Trophoblast cell (in vitro differentiated cells and primary cell): ENCODE measurements at regions not wholly inside any gene's neighbourhood (a gene's known extent, or its start where the extent isn't known, plus 50 kb on each side); places are given as distances from the start of the nearest gene placed in this dataset.

Source experiments
- DNase-seq, 2 donors: peaks; one replicate each; pipeline ENCODE4 v3.0.0-alpha.2; 2016
- H2AFZ ChIP-seq: 2 replicates; pipeline ENCODE4 v1.6.1; 2013; ENCODE audit warnings: low read length, moderate library complexity, mild to moderate bottlenecking; ENCODE audit not compliant: insufficient read depth, poor library complexity
- H2AK5ac ChIP-seq: 2 replicates; pipeline ENCODE4 v1.6.1; 2013; ENCODE audit warnings: mild to moderate bottlenecking, low read length
- H2BK120ac ChIP-seq: 2 replicates; pipeline ENCODE4 v1.6.1; 2013; ENCODE audit warnings: low read length, mild to moderate bottlenecking, moderate library complexity; ENCODE audit not compliant: insufficient read depth, poor library complexity
- H2BK12ac ChIP-seq: 2 replicates; pipeline ENCODE4 v1.6.1; 2013; ENCODE audit warnings: mild to moderate bottlenecking, low read length, moderate library complexity
- H2BK5ac ChIP-seq: 2 replicates; pipeline ENCODE4 v1.6.1; 2013; ENCODE audit warnings: low read length, low read depth, moderate library complexity, mild to moderate bottlenecking; ENCODE audit not compliant: poor library complexity
- H3K14ac ChIP-seq: 2 replicates; pipeline ENCODE4 v1.6.1; 2013; ENCODE audit warnings: mild to moderate bottlenecking, low read length
- H3K18ac ChIP-seq: 2 replicates; pipeline ENCODE4 v1.6.1; 2013; ENCODE audit warnings: mild to moderate bottlenecking, low read length
- H3K23ac ChIP-seq: 2 replicates; pipeline ENCODE4 v1.6.1; 2013; ENCODE audit warnings: low read length
- H3K27ac ChIP-seq: 2 replicates; pipeline ENCODE4 v1.5.1; 2013; ENCODE audit warnings: low read depth, mild to moderate bottlenecking, inconsistent platforms, low read length, moderate library complexity
- H3K27me3 ChIP-seq: 2 replicates; pipeline ENCODE4 v1.6.1; 2013; ENCODE audit warnings: inconsistent platforms, mild to moderate bottlenecking, low read length, moderate library complexity; ENCODE audit not compliant: insufficient read depth
- H3K36me3 ChIP-seq, 2 experiments: 1 replicate in 1 of 2; 2 replicates in 1 of 2; pipeline ENCODE4 v1.6.1; 2013; ENCODE audit warnings: low read length in 2 of 2, mild to moderate bottlenecking in 2 of 2, moderate library complexity in 1 of 2; ENCODE audit not compliant: insufficient read depth in 2 of 2, control insufficient read depth in 1 of 2
- H3K4ac ChIP-seq: 2 replicates; pipeline ENCODE4 v1.6.1; 2013; ENCODE audit warnings: low read depth, mild to moderate bottlenecking, low read length, moderate library complexity
- H3K4me1 ChIP-seq, 2 experiments: 1 replicate in 1 of 2; 2 replicates in 1 of 2; pipeline ENCODE4 v1.6.1; 2013; ENCODE audit warnings: low read length in 2 of 2, mild to moderate bottlenecking in 2 of 2, moderate library complexity in 1 of 2; ENCODE audit not compliant: insufficient read depth in 2 of 2, control insufficient read depth in 1 of 2
- H3K4me2 ChIP-seq: 2 replicates; pipeline ENCODE4 v1.6.1; 2013; ENCODE audit warnings: inconsistent platforms, mild to moderate bottlenecking, low read length, moderate library complexity
- H3K4me3 ChIP-seq: 2 replicates; pipeline ENCODE4 v1.5.1; 2013; ENCODE audit warnings: mild to moderate bottlenecking, low read depth, low read length, inconsistent platforms
- H3K79me1 ChIP-seq: one replicate; pipeline ENCODE4 v1.6.1; 2013; ENCODE audit warnings: low read length
- H3K79me2 ChIP-seq: 2 replicates; pipeline ENCODE4 v1.6.1; 2013; ENCODE audit warnings: low read length, mild to moderate bottlenecking; ENCODE audit not compliant: control insufficient read depth, insufficient read depth, poor library complexity
- H3K9ac ChIP-seq: 2 replicates; pipeline ENCODE4 v1.6.1; 2013; ENCODE audit warnings: mild to moderate bottlenecking, low read length
- H3K9me3 ChIP-seq: 2 replicates; pipeline ENCODE4 v1.6.1; 2013; ENCODE audit warnings: low read depth, mild to moderate bottlenecking, control low read depth, inconsistent platforms, low read length; ENCODE audit not compliant: insufficient read depth
- H4K12ac ChIP-seq: 2 replicates; pipeline ENCODE4 v1.6.1; 2013; ENCODE audit warnings: low read depth, mild to moderate bottlenecking, low read length, moderate library complexity
- H4K8ac ChIP-seq: 2 replicates; pipeline ENCODE4 v1.6.1; 2013; ENCODE audit warnings: low read depth, mild to moderate bottlenecking, low read length, moderate library complexity
- H4K91ac ChIP-seq: one replicate; pipeline ENCODE4 v1.6.1; 2013; ENCODE audit warnings: low read depth, mild to moderate bottlenecking, low read length, moderate library complexity
- WGBS: extraction: QIAGEN DNeasy Blood & Tissue Kit; methylation state at CpG from one replicate; pipeline ENCODE4 v1.1.7; 2013; ENCODE audit warnings: missing lambda C conversion rate; ENCODE audit not compliant: insufficient read length, insufficient coverage; ENCODE audit errors: extremely low coverage; 5-methylcytosine and 5-hydroxymethylcytosine counted together

DNA sequence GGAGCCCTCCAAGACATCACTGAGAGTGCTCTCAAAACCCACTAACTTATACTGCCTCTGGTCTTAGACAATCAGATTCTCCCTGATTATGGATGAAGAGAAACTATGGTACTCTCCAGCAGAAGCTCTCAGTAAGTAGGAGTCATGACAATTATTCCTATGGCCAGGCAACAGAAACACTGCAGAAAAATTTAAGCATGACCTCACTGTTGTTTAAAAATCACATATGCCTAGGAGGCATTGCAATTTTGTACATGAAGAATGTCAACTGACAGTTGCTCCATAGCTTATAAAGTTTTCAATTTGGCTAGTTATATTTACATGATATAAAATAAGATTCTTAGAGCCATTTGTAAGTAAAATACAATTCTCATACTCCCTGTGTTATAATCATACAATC, 105.9 kb upstream of the LSM8 start:
- no peak overlapping the region for H2BK120ac ChIP-seq

DNA sequence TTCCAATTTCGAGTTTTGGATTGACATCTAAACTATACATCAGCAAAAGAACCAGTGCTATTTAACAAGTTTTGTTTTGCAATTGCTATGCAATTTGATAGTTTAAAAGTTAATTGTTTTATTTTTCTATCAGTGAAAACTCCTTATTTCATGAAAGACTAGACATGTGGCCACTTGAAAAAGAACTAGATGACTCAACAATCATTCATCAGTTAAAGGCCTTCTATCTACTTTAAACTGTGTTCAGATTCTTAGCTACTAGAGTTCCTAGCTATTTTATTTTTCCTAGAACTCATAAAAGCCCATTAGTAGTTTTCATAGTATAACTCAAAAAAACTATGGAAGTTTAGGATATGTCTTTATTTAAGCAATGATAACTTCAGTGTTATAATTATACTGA, 104.6 kb upstream of the LSM8 start:
- Histone ChIP-seq H3K9ac (no peak overlapping the region), H3K27ac (no peak overlapping the region)

More for the DNA sequence above, 105.9 kb upstream of the LSM8 start:
- no peak overlapping the region for H3K4me3 ChIP-seq
- H2AFZ ChIP-seq, result no peak overlapping the region
- peaks cover 2% of the 10 kb centered on the region in 2 experiments for H3K4me1 ChIP-seq
- no peak overlapping the region for H3K4ac ChIP-seq
- H3K79me1 ChIP-seq, result peaks cover 5% of the 10 kb centered on the region
- H3K14ac ChIP-seq, result no peak overlapping the region
- H4K12ac ChIP-seq, result no peak overlapping the region
- H3K4me2 ChIP-seq, result no peak overlapping the region
- H3K18ac ChIP-seq, result no peak overlapping the region
- no peaks in the 10 kb centered on the region for H3K79me2 ChIP-seq
- no peak overlapping the region for H3K9ac ChIP-seq
- H3K27me3 ChIP-seq, result no peaks in the 10 kb centered on the region
- no peak overlapping the region for H4K8ac ChIP-seq
- no peak overlapping the region for H2BK12ac ChIP-seq
- no peak overlapping the region for H3K23ac ChIP-seq
- H2BK5ac ChIP-seq, result no peak overlapping the region
- H3K9me3 ChIP-seq, result no peaks in the 10 kb centered on the region
- no peak overlapping the region for H4K91ac ChIP-seq
- DNase-seq, result no peak
- H3K36me3 ChIP-seq, result no peaks in the 10 kb centered on the region
- no peak overlapping the region for H2AK5ac ChIP-seq
- H3K27ac ChIP-seq, result no peak overlapping the region

DNA sequence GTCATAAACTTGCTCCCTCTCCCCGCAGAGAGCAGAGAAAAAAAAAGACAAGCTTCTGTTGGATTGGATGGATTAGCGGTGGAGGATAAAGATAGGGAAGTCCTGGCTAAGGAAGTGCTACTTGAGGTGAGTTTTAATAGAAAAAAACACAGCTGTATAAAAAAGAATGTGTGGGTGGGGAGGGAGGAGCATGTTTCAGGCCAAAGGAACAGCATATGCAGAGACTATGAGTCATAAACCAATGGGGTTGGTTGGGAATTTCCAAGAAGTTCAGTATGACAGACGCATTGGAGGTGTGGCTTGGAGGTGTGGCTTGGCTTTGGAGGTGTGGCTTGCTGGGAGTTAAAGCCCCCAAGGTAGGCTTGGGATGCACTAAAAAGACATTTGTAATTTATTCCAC, 103.0 kb upstream of the LSM8 start:
- Histone ChIP-seq H4K91ac (no peak overlapping the region), H3K36me3 (no peaks in the 10 kb centered on the region), H2AK5ac (no peak overlapping the region), H3K4me1 (peaks cover 4 to 7% of the 10 kb centered on the region in 2 experiments), H3K4me3 (no peak overlapping the region), H3K4ac (no peak overlapping the region), H3K23ac (no peak overlapping the region), H2BK12ac (no peak overlapping the region), H3K79me2 (peaks cover 2% of the 10 kb centered on the region), H4K12ac (no peak overlapping the region), H3K79me1 (peaks cover 9% of the 10 kb centered on the region), H3K14ac (no peak overlapping the region), H3K18ac (no peak overlapping the region), H3K4me2 (no peak overlapping the region), H3K9ac (no peak overlapping the region), H2AFZ (no peak overlapping the region), H3K9me3 (no peaks in the 10 kb centered on the region), H2BK5ac (peak overlapping the region; percentile 17), H2BK120ac (no peak overlapping the region), H4K8ac (no peak overlapping the region), H3K27me3 (no peaks in the 10 kb centered on the region), H3K27ac (no peak overlapping the region)
- WGBS, result no CpG with 5 or more reads among the region's 3 CpGs
- DNase-seq, result peak; percentile 23 to 61

More for the DNA sequence above, 104.6 kb upstream of the LSM8 start:
- no peak overlapping the region for H3K4me2 ChIP-seq
- no peak overlapping the region for H3K4me3 ChIP-seq
- peaks cover 4 to 5% of the 10 kb centered on the region in 2 experiments for H3K4me1 ChIP-seq
- no peak overlapping the region for H3K18ac ChIP-seq
- H2BK12ac ChIP-seq, result no peak overlapping the region
- H3K79me2 ChIP-seq, result peaks cover 2% of the 10 kb centered on the region
- H3K36me3 ChIP-seq, result no peaks in the 10 kb centered on the region
- no peak overlapping the region for H2AFZ ChIP-seq
- WGBS, result no CpG with 5 or more reads among the region's 1 CpG
- no peak overlapping the region for H3K14ac ChIP-seq
- no peak overlapping the region for H2BK5ac ChIP-seq
- no peak for DNase-seq
- H3K9me3 ChIP-seq, result no peaks in the 10 kb centered on the region
- no peaks in the 10 kb centered on the region for H3K27me3 ChIP-seq
- no peak overlapping the region for H4K12ac ChIP-seq
- H2BK120ac ChIP-seq, result no peak overlapping the region
- no peak overlapping the region for H4K8ac ChIP-seq
- peaks cover 9% of the 10 kb centered on the region for H3K79me1 ChIP-seq
- no peak overlapping the region for H2AK5ac ChIP-seq
- H3K23ac ChIP-seq, result no peak overlapping the region
- H3K4ac ChIP-seq, result no peak overlapping the region
- H4K91ac ChIP-seq, result no peak overlapping the region

DNA sequence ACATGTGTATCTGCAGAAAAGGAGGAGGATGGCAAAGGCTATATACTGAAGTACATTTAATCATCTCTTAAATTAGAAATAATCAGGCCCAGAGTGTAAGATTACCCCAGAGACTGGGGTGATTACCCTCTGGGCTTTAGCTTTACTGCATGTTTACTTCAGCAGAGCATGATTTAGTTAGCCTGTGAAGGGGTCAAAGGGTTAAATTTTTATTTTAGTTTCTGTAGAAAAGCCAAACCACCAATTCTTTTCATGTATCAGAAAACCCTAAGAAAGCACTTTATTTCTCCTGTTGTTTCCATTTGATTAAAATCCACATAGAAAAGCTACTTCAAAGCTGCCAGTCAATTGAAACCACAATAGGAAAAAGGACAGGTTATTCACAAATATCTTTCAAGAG, 101.5 kb upstream of the LSM8 start:
- Histone ChIP-seq H3K79me1 (peaks cover 9% of the 10 kb centered on the region), H4K8ac (no peak overlapping the region), H2AK5ac (no peak overlapping the region), H3K4me1 (peaks cover 4 to 7% of the 10 kb centered on the region in 2 experiments), H2BK5ac (no peak overlapping the region), H3K79me2 (peaks cover 2% of the 10 kb centered on the region), H4K91ac (no peak overlapping the region), H2BK120ac (no peak overlapping the region), H3K23ac (no peak overlapping the region), H2AFZ (no peak overlapping the region), H3K27me3 (no peaks in the 10 kb centered on the region), H3K4me3 (no peak overlapping the region), H3K4me2 (no peak overlapping the region), H3K9me3 (no peaks in the 10 kb centered on the region), H3K27ac (peak overlapping the region; percentile 62), H2BK12ac (no peak overlapping the region), H3K36me3 (no peaks in the 10 kb centered on the region), H3K14ac (no peak overlapping the region), H3K18ac (no peak overlapping the region), H3K9ac (no peak overlapping the region), H4K12ac (no peak overlapping the region), H3K4ac (no peak overlapping the region)
- no peak for DNase-seq
